ACC112 (cell line): ENCODE measurements at regions not wholly inside any gene's neighbourhood (a gene's known extent, or its start where the extent isn't known, plus 50 kb on each side); places are given as distances from the start of the nearest gene placed in this dataset.

Source experiments
- H2AFZ ChIP-seq: fragments of 200-600 bp; sonication (generic); one replicate; pipeline ENCODE4 v1.6.0; 2017; ENCODE audit warnings: antibody characterized with exemption, low read length; ENCODE audit not compliant: unreplicated experiment
- H3K27ac ChIP-seq: fragments of 200-600 bp; sonication (generic); 2 replicates; pipeline ENCODE4 v1.5.1; 2014; ENCODE audit warnings: low read depth, mild to moderate bottlenecking, antibody characterized with exemption, low read length, moderate library complexity
- H3K27me3 ChIP-seq: fragments of 200-600 bp; sonication (generic); 2 replicates; pipeline ENCODE4 v1.6.1; 2014; ENCODE audit warnings: mild to moderate bottlenecking, antibody characterized with exemption, low read length, moderate library complexity, mixed read lengths; ENCODE audit not compliant: insufficient read depth
- H3K36me3 ChIP-seq: fragments of 200-600 bp; sonication (generic); 2 replicates; pipeline ENCODE4 v1.6.1; 2016; ENCODE audit warnings: mild to moderate bottlenecking, antibody characterized with exemption, low read length, moderate library complexity, mixed read lengths; ENCODE audit not compliant: insufficient read depth
- H3K4me1 ChIP-seq: fragments of 200-600 bp; sonication (generic); one replicate; pipeline ENCODE4 v1.6.1; 2016; ENCODE audit warnings: low read length, mixed read lengths; ENCODE audit not compliant: insufficient read depth, unreplicated experiment, control insufficient read depth
- H3K4me3 ChIP-seq: fragments of 200-600 bp; sonication (generic); 2 replicates; pipeline ENCODE4 v1.5.1; 2014; ENCODE audit warnings: mild to moderate bottlenecking, low read depth, low read length
- H3K79me2 ChIP-seq: fragments of 200-600 bp; sonication (generic); one replicate; pipeline ENCODE4 v1.6.0; 2016; ENCODE audit warnings: low read length; ENCODE audit not compliant: control insufficient read depth, unreplicated experiment, insufficient read depth

DNA sequence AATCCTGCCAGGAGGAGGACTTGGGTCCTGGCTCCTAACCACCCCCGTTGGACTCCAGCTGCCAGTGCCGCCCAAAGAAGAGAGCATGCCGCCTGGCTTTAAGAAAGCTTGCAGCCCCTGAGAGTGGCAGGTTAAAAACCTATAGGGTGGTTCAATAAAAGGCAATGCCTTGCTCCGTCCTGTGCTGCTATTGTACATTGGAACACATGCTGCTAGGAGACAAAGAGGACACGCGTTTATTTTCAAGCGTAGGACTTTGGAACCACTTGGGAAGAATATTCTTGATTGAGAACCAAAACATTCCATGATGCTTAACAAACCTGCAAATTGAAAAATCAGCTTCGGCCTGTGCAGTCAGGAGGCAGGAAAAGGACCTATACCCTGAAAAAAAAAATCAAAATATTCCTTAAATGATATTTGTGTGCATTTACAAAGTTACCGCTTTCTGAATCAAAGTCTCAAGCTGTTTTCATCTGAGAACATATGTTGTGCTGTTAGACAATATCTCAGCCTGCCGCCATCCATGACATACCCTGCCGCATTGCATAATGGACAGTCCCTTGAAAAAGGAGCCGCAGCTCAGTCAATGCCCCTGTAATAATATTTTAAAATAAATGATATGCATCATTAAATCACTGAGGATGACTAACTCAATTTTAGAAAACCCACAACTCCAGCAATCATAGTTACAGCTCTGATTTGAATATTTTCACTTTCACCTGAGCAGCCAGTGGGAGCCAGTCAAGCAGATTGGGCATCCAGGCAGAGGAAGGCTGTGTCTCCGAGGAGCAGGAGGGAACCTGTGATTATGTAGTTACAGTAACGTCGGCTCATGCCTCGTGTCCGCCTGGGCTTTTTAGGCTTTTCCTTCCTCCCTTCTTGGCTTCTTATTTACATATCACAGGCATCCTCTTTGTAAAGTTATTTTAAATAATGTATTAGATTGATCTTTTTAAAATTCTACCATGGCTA, 805.6 kb upstream of the FANCL start:
- H2AFZ ChIP-seq = no peak overlapping the region
- no peaks in the 10 kb centered on the region for H3K79me2 ChIP-seq
- H3K27ac ChIP-seq = no peak overlapping the region
- H3K36me3 ChIP-seq = no peaks in the 10 kb centered on the region
- no peaks in the 10 kb centered on the region for H3K27me3 ChIP-seq
- H3K4me3 ChIP-seq = no peak overlapping the region
- no peaks in the 10 kb centered on the region for H3K4me1 ChIP-seq

DNA sequence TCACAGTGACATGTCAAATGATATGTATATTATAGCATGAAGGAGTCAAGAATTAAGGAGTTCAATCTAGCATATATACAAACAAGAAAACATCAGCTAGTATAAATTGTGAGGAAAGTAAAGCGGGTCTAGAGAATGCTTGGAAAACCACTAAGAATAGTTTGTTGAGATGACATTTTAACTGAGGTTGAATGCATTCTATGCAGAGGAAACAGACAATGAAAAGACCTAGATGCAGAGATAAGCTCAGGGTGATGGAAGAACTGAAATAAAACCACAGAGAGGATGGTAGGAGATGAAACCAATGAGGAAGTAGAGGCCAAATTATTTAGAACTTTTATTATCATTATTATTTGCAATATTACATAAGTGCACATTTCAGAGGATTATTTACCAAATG, 803.6 kb upstream of the FANCL start:
- H3K79me2 ChIP-seq = no peaks in the 10 kb centered on the region

DNA sequence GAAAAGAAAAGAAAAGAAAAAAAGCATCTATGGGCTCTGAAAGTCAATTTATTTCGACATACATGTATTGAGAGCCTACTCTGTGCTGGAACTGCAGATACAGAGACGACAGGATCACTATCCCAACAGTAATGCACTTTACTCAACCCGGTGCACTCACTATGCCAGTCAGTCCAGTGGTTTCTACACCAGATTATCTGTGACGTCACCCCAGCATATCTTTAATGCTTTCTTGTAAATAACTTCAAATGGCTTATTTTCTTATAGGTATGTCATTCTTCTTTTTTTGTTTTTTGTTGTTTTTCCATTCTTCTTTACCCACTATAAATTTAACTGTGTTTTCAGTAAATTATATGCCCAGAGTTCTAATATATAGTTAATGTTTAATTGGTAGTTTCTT, 800.0 kb upstream of the FANCL start:
- Histone ChIP-seq H3K79me2 (no peaks in the 10 kb centered on the region), H3K27me3 (no peaks in the 10 kb centered on the region), H3K36me3 (no peaks in the 10 kb centered on the region), H2AFZ (no peak overlapping the region), H3K27ac (no peak overlapping the region), H3K4me3 (no peak overlapping the region), H3K4me1 (no peaks in the 10 kb centered on the region)

More for the DNA sequence above, 803.6 kb upstream of the FANCL start:
- no peak overlapping the region for H3K4me3 ChIP-seq
- no peak overlapping the region for H3K27ac ChIP-seq
- no peaks in the 10 kb centered on the region for H3K36me3 ChIP-seq
- no peaks in the 10 kb centered on the region for H3K27me3 ChIP-seq
- H2AFZ ChIP-seq = no peak overlapping the region
- H3K4me1 ChIP-seq = no peaks in the 10 kb centered on the region

DNA sequence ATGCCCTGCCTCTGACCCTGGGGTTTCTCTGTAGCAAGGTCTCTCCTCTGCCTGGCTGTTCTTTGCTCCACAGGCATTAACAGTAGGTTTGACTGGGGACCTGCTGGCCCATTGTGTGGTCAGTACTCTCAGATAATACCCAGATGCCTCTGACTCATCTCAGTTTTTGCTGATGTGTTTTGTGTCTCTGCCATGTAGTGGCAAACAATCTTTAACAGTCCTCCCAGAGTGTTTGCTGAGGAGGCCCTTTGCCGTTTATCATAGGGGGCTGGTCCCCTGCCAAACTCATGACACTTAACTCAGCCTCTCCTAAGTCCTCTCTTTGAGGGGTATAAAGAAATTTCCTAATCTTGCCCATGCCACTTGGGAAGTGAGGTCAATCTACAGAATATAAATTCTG, 793.7 kb upstream of the FANCL start:
- Histone ChIP-seq H3K4me3 (no peak overlapping the region), H3K36me3 (no peaks in the 10 kb centered on the region), H3K27me3 (no peaks in the 10 kb centered on the region)

DNA sequence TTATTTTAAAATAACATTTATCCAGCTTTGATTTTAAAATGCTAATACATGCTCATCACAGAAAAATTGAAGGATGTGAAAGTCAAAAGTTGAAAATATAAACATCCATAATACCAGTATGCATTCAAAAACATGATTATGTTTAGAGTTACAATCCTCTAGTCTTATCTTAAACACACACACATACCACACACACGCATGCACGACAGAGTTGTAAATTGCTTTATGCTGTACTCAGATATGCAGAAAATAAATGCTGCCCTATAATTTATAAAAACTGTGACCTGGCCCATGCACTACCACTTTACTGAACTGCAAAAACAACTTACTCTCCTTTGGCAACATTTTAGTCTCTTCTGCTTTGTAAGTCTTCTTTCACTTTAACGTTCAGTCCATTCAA, 793.0 kb upstream of the FANCL start:
- Histone ChIP-seq H3K27ac (no peak overlapping the region), H3K36me3 (no peaks in the 10 kb centered on the region), H3K4me3 (no peak overlapping the region), H3K4me1 (no peaks in the 10 kb centered on the region), H3K27me3 (no peaks in the 10 kb centered on the region), H2AFZ (no peak overlapping the region), H3K79me2 (no peaks in the 10 kb centered on the region)

More for the DNA sequence above, 793.7 kb upstream of the FANCL start:
- H3K79me2 ChIP-seq = no peaks in the 10 kb centered on the region
- H2AFZ ChIP-seq = no peak overlapping the region
- no peak overlapping the region for H3K27ac ChIP-seq
- H3K4me1 ChIP-seq = no peaks in the 10 kb centered on the region

DNA sequence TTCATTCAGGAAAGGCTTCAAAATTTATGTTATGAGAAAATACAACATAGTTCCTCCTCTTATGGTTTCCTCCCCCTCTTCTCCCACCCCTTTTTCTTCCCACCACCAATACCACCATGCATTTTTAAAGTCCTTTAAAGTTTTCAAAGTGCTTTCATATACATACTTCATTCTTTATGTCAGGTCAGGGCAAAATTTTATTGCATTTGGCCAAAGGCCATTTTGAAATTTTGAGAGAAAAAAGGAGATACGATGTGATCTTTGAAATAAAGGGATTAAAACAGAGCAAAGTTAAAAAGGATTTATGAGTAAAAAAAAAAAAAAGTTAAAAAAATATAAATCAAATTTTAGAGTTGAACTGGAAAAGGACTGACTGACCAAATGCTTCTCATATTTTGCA, 792.5 kb upstream of the FANCL start:
- Histone ChIP-seq H3K4me1 (no peaks in the 10 kb centered on the region), H3K79me2 (no peaks in the 10 kb centered on the region), H3K27ac (no peak overlapping the region), H3K36me3 (no peaks in the 10 kb centered on the region), H3K4me3 (no peak overlapping the region), H2AFZ (no peak overlapping the region), H3K27me3 (no peaks in the 10 kb centered on the region)

DNA sequence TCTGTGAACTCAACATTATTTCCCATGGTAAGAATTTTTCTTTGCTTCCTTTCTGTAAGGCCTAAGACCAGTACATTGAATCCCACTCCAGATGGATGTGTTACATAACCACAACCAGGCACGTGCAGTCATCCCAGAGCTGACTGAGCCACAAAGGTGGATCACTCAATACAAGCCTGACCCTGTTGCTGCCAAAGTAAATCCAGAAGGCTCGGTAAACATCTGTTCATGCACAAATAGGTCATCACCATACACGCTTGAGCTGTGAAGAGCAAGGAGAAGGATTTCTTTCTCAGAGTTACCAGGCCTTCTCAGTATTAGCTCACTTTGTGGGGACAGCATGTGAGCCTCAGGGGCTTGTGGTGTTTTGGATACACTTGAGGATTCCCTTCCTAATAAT, 791.4 kb upstream of the FANCL start:
- Histone ChIP-seq H3K4me3 (no peak overlapping the region), H3K27ac (no peak overlapping the region), H3K36me3 (no peaks in the 10 kb centered on the region), H2AFZ (no peak overlapping the region), H3K27me3 (no peaks in the 10 kb centered on the region), H3K4me1 (no peaks in the 10 kb centered on the region), H3K79me2 (no peaks in the 10 kb centered on the region)

DNA sequence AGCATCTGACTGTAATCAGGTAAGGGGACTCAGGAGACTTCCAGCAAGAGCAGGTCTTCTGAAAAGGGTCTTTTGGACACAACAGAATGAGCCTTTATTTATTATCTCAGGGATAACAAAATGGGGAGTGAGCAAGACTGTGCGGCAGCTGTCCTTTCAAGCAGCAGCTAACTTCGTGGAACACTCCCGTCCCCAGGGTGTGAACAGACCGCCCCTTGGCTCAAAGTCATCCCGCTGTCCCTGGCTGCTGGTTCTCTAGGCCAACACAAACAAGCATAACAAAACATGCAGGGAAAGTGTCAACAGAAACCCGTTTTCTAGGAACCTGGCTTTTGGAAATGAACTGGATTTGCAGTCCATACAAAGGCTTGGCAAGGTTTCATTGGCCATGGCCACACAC, 787.9 kb upstream of the FANCL start:
- Histone ChIP-seq H3K27me3 (no peaks in the 10 kb centered on the region), H3K4me3 (no peak overlapping the region), H3K27ac (no peak overlapping the region), H3K36me3 (no peaks in the 10 kb centered on the region), H3K79me2 (no peaks in the 10 kb centered on the region), H3K4me1 (no peaks in the 10 kb centered on the region), H2AFZ (no peak overlapping the region)

DNA sequence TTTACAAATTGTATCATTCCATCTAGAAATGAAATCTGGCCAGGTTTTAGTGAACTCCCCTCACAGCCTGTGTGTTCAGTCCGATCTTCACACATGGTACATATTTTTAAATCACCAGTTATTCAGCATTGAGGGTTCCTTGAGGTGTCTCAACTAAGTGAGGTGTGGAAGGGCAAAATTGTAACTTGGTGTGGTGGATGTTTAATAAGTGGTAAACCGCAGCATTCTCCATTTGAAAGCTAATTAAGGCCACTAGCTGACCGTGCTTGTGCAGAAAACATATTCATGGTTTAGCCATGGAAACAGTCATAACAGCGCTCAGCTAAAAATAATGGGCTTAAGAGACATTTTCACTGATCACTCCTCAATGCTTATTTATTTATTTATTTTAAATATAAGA, 786.2 kb upstream of the FANCL start:
- Histone ChIP-seq H3K36me3 (no peaks in the 10 kb centered on the region), H3K4me1 (no peaks in the 10 kb centered on the region), H3K79me2 (no peaks in the 10 kb centered on the region), H3K27ac (no peak overlapping the region), H2AFZ (no peak overlapping the region), H3K27me3 (no peaks in the 10 kb centered on the region), H3K4me3 (no peak overlapping the region)

DNA sequence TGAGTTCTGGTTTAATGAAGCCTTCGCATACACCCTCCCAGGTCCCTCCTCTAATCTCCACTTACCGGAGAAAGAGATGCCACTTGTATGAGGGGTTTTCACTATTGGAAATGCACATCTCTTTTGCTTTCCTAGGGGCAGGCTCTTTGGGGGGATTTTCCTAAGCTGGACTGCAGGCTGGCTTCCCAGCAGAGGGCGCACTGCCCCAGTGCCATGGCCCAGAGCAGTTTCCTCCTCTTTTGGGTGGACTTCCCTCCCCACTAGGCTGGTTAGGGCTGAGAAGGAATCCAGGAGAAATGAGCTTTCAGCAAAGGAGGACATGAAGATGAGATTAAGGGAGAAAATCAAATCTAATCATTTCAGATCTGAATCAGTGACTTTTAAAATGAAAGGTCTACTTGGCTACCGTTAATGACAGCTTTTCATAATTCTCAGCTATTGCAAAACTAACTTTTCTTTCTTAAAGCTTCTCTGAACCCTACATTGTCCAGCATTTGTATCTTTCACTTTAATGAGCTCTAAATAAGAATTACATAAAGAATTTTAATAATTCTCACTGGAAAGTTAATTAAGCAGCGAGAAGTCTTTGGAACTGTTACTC, 784.1 kb upstream of the FANCL start:
- Histone ChIP-seq H3K27ac (no peak overlapping the region), H2AFZ (no peak overlapping the region), H3K4me1 (no peaks in the 10 kb centered on the region), H3K79me2 (no peaks in the 10 kb centered on the region), H3K36me3 (no peaks in the 10 kb centered on the region), H3K27me3 (no peaks in the 10 kb centered on the region), H3K4me3 (no peak overlapping the region)

DNA sequence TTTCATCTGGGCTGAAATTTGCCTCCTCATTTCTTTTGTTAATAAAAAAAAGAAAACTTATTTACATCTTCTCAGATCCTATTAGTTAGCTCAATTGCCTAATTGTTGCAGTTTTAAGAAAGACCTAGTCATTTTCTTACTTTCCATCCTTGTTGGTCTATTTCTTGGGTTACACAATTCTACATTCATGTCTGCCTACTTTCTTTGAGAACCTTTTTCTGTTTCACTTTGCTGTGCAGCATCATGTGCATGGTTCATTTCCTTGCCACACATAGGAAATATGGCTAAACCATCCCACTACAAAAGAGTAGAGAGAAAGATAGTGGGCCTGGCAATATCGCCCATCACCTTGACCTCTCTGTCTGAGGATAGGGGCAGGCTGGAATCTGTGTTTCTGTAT, 780.7 kb upstream of the FANCL start:
- Histone ChIP-seq H2AFZ (no peak overlapping the region), H3K36me3 (no peaks in the 10 kb centered on the region), H3K4me1 (no peaks in the 10 kb centered on the region), H3K27ac (no peak overlapping the region), H3K4me3 (no peak overlapping the region), H3K79me2 (no peaks in the 10 kb centered on the region), H3K27me3 (no peaks in the 10 kb centered on the region)
